ENCODE measurements at regions not wholly inside any gene's neighbourhood (a gene's known extent, or its start where the extent isn't known, plus 50 kb on each side); places are given as distances from the start of the nearest gene placed in this dataset.

- no peak for TF ChIP-seq CTCF (IDR thresholded peaks at IDR 0.05; ENCODE audit: low read length)
- no peak for TF ChIP-seq EZH2 (optimal IDR thresholded peaks at IDR 0.05; ENCODE audit: low read depth, low read length)
- no peak for TF ChIP-seq EZH2phosphoT487 (IDR thresholded peaks at IDR 0.05; ENCODE audit: low read length)
Measured at GRCh38 chr3:109229174-109229847, 87.0 kb downstream of the DPPA2 start.
